ENCODE measurements at regions not wholly inside any gene's neighbourhood (a gene's known extent, or its start where the extent isn't known, plus 50 kb on each side); places are given as distances from the start of the nearest gene placed in this dataset.

DNA sequence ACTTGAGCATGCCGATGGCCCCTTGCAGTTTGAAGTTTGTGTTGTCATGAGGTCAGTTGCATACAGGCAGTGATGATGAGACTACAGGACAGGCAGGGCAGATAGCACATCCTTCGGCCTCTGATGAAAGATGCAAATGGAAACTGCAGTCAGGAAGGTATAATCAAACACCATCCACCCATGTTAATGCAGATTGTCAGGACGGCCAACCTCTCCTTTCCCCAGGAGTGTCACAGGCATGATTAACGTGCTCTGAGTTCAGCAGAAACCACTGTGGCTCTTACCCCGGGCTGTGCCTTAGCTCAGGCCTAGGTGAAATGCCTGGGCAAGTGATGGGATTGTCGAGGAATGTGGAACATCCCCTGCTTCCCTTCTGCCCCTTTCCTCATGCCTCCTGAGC is 893.5 kb upstream of the RBFOX1 start:
- DNase-seq (ENCODE audit: low spot score) (no peak), FAIRE-seq (peak; percentile 23)

DNA sequence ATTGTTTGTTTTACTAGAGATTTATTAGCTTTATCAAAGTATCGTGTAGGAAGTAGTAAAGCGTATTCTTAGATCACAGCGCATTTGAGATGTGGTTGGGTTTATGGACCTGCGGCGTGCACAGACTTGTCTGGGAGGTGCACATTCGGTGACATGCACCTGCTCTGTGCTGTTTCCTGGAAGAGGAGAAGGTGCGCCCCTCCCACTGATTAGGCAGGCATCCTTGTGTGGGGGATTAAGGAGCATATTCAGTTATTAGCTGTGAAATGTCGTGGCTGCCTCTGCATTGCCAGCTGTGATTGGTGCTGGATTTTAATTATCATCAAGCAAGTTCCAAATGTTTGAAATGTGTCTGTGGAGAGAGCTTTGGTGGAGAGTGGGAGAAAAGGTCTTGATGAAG is 903.8 kb upstream of the RBFOX1 start:
- FAIRE-seq (no peak), DNase-seq (ENCODE audit: low spot score) (no peak)

DNA sequence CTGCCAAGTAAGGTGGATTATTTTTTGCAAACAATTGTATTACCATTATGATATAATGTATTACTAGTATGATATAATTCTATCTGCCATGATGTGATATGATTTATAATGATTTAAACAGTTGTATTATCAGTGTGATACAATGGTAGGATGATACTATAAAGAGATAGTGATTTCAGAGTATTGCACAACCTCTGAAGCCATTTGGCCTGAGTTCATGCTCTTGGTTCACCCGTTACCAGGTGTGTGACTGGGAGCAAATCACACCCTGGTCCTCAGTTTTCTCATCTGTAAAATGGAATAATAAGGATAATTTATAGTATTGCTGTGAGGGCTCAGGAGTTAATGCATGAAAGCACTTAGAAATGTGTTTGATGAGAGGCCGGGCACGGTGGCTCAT is 905.0 kb upstream of the RBFOX1 start:
- DNase-seq (ENCODE audit: low spot score) (no peak), FAIRE-seq (no peak)

DNA sequence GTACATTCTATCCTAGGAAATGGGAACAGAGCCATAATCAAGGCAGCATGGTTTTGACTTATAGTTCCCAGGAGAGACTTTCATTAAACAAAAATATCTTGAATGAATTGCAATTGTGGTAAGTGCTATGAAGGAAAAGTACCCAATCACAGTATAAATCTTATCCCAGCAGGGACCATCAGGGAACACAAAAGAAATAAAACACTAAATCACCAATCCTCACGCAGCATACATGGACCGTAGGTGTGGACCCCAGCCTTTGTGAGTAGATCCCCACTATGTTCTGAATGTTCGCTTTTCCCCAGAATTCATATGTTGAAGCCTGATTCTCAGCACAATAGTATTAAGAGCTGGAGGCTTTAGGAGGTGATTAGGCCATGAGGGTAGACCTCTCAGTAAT is 925.0 kb upstream of the RBFOX1 start:
- FAIRE-seq (no peak), DNase-seq (ENCODE audit: low spot score) (no peak)

DNA sequence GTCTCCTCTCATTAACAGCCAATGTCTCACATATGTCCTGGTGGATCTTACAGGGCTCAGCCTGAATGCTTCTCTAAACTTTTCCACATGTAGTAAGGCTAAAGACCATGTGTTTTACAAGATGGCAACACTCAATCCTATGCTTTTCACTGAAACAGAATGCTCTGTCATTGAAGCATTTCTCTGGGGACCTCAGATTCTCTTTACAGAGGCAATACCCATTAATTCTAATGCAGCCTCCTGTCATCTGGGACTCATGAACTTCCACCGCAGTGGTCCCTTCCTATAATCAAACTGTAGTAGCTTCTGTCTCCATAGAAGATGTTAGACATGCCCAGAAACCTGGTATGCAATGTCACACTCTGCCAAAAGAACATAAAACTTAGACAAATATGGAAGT is 926.6 kb upstream of the RBFOX1 start:
- FAIRE-seq (no peak), DNase-seq (ENCODE audit: low spot score) (no peak)

DNA sequence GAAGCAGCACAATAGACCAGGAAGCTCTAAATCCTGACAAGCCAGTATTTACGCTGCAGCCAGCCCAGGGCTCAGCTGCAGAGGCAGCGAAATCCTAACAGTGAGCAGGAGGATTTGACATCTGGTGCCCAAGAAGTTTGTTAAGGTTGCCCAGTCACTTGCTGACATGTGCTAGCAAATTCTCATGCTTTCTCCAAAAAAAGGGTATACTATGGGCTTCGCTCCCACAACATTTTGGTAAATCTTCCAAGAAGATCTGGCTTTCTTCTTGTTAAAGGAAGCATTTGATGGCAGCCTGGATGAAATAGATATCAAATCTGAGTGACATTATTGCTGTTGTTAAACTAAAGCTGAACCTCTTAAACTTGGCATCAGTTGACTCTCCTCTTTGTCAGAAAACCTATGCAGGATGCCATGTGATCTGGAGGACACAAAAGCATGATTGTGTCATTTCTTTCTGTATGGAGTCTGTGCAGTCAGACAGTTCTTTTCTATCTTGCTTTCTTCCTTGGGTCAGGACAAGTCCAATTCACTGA is 949.7 kb upstream of the RBFOX1 start:
- no peak for DNase-seq (ENCODE audit: low spot score)
- FAIRE-seq = no peak

DNA sequence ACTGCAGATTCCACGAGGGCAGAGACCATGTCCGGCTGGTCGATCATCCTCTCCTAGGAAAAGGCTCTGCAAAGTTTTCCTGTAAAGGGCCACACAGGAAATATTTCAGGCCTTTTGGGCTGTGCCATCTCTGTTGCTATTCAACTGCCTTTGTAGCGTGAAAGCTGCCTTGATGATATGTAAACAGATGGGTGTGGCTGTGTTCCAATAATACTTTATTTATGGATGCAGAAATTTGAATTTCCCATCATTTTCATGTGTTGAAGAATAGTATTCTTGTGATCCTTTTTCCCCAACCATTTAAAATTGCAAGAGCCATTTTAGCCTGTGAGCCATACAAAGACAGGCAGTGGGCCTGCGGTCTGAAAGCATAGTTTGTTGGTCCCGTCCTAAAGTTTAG is 950.7 kb upstream of the RBFOX1 start:
- no peak for DNase-seq (ENCODE audit: low spot score)
- FAIRE-seq = no peak

DNA sequence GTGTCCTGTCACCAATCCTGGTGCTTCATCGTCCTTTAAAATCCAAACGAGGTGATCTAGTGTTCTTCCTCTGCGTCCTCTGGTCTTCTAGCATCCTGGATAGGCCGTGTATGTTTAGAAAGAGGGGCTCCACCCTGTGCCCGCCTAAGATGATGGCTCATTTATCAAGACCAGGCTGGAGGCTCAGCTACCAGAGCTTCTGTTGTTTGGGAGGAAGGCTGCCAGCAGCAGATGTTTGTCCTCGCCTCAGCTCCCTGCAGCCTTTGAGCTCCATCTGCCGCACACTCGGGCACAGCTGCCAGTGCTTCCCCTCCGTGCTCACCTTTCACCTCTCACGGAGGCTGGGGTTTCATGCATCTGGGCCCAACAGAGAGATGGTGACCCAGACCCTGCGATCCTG is 954.7 kb upstream of the RBFOX1 start:
- DNase-seq (ENCODE audit: low spot score) (no peak), FAIRE-seq (no peak)

DNA sequence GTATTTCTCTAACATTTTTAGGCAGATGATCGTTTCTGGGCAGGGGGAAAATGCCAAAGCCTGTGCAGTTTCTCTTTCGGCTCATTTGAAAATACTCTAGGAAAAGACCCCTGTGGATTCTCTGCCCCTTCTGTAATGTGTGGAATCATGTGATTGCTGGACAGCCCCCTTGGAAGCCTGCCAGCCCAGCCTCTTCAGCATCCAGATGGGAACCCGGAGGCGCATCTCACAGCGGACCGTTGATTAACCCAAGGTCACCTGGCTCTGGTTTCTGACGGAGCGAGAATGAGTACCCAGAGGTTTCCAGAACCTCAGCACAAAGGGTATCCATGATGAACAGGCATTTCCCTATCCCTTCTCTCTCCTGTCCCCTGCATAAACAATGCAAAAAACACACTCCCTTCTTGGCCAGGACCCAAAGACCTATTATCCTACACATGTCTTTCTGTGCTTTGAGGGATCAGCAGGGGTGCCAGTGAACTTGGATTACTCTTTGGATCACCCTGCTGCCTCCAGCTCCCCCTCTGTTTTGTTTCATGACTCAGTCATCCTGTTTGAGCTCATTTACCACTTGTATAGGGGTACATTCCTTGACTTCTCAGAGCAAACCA is 957.1 kb upstream of the RBFOX1 start:
- no peak for FAIRE-seq

DNA sequence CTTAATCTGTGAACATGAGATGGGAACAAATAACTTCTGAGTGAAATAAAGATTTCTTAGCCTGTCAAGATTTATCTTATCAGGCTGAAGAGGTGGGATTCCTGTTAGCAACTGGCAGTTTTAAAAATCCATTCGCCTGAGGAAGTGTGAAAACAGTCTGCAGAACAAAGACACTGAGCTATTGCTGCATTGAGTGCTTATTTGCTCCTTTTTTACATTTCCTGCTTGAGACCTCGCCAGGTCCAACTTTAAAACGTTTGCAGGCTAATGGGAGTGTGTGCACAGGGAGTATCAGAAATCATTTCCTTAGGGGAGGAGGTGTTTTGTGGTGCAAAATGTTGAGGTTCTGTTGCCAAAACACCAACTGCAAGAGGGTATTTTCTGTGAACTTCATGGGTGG is 957.8 kb upstream of the RBFOX1 start:
- FAIRE-seq = no peak

More for the DNA sequence above, 957.1 kb upstream of the RBFOX1 start:
- DNase-seq (ENCODE audit: low spot score) = no peak

DNA sequence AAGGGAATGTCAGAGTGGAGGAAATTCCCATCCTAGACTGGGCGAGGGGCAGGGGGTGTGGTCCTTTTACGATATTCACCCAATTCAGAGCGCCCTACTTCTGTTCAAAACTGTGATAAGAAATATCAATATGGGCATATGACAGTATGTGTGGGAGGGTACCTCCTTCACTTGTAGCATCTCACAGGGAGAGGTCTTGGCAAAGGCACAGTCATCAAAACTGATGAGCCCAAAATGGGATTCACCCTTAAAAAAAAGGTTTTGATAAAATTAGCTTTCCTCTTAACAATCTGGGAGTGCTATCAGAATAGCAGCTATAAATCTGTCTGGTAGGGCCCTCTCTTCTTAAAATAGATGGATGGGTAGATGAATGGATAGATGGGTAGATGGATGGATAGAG is 967.8 kb upstream of the RBFOX1 start:
- no peak for FAIRE-seq
- no peak for DNase-seq (ENCODE audit: low spot score)

More for the DNA sequence above, 957.8 kb upstream of the RBFOX1 start:
- DNase-seq (ENCODE audit: low spot score) = no peak

DNA sequence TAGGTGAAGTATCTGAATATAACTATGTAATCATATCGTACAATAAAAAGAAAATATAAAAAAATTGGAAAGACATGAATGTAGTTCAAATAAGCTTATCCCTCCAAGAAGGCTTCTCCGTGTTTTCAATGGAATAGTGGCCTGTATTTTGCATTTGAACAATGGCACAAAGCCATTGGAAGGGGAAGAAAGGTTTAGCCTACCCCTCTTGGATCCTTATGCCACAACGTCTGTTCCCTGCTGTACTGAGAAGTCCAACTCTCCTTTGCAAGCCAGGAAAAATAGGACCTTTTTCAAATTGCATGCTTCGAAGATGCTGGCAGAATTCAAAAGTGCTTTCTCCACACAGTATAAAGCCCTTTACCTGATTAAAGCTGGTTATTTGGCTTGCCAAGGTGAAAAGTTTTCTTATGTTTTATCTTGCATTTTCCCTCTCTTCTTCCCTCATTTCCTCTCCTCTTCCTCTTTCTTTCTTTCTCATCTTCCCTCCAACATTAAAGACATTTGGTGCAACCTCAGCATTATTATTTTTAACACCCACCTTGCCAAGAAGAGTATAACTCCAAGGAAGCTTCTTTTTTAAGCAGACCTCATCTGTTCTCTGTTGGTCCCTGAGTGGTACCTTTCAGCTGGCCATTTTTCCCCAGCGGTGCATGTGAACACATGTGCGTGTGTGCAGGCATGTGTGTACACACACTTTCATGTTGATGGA is 968.6 kb upstream of the RBFOX1 start:
- FAIRE-seq (no peak), DNase-seq (ENCODE audit: low spot score) (no peak)

DNA sequence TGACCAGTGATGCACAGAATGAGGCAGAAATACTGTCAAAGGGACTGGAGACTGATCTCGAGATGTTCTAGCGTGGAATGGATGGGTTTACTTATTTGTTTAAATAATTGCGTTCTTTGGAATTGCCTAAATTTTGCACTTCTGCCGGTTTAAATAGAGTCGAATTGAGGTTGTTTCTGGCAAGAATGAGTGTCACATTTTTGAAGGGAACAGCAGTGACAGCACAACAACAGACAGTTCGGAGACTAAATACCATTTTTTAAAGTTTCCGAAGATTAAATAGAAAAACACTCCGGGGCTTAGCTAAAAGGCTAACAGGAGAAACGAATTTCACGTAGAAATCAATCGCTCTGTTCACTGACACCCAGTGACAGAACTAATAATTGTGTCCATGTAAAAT is 969.2 kb upstream of the RBFOX1 start:
- DNase-seq (ENCODE audit: low spot score) = no peak
- no peak for FAIRE-seq

DNA sequence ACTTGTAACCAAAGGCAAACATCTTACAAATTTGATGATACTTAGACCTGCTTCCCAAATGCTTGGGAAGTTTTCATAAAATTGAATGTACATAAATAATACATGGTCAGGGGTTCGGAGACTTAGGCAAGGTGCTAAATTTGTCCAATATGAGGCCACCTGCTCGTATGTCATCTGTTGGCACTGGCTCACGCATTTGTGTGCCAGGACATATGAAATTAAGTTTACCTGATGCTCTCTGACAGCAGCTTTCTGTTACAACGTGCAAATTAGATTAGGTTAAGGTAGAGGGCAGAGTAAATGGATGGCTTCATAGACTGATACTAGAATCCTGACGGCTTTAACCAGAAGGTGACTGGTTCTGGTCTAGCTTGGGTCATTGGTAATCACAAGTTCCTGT is 970.3 kb upstream of the RBFOX1 start:
- no peak for DNase-seq (ENCODE audit: low spot score)
- FAIRE-seq = no peak

DNA sequence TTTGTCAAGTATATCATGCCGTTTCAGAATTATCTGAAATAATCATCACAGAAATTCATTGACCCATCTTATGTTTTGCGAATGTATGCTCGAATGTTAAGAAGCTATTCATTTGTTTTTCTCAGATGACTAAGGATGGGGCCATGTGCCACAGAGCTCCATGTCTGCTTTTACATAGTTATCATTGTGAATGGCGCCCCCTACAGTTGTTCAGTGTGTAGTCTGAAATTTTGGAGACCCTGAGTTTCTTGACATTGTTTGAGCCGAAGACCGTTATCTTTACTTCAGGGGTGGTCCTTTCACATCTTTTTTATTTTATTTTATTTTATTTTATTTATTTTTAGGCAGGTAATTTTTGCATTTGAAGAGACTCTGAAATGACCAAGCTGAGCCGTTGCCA is 972.0 kb upstream of the RBFOX1 start:
- DNase-seq (ENCODE audit: low spot score) (no peak), FAIRE-seq (no peak)

DNA sequence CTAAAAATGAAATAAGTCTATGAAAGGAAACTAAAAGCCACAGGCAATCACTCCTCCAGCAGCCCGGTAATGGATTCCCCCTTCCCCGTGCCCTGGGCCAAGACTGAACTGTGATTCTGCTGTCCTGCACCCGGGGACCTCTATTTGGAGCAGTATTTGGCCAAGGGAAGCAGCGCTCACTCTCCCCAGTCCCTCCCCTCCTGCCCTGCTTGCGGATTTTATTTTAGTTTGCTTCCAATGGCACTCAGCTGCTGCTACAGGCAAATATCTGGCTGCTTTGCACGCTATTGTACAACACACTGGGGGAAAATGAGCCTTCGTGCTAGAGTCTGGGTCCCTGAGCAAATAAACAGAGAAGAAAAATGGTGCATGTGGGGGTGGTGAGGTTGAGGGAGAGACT is 975.7 kb upstream of the RBFOX1 start:
- no peak for FAIRE-seq
- DNase-seq (ENCODE audit: low spot score) = no peak

DNA sequence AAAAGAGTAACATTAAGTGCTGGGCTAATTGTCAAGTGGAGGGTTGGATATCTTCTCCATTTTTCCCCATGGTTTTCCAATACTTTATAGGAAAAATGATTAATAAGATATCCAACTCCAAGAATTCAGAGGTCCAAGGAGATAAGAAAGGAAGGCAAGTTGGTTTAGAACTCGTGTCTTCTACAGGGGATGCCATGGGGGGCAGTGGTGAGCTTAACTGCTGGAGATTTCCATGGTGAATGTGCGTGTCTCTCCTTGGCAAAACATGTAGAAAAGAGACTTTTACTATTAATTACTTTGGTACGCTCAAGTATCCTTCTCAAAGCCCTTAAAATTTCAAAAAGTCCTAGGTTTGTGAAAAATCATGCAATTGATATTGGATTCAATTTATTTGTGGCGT is 982.9 kb upstream of the RBFOX1 start:
- FAIRE-seq (no peak), DNase-seq (ENCODE audit: low spot score) (no peak)

DNA sequence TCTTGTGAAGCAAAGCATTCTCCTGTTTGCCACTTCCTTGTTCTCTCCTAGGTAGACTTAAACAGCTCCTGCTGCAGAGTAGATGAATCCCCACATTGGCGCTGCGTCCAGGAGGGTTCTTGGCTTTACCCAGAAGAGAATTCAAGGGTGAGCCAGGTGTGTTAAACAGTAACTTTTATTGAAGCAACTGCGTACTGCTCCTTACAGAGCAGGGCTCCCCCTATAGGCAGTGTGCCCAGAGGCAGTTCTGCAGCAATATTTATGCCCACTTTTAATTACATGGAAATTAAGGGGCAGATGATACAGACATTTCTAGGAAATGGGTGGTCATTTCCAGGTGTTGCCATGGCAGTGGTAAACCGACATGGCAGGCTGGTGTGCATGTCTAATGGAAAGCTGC is 987.6 kb upstream of the RBFOX1 start:
- DNase-seq (ENCODE audit: low spot score) = no peak
- FAIRE-seq = no peak

DNA sequence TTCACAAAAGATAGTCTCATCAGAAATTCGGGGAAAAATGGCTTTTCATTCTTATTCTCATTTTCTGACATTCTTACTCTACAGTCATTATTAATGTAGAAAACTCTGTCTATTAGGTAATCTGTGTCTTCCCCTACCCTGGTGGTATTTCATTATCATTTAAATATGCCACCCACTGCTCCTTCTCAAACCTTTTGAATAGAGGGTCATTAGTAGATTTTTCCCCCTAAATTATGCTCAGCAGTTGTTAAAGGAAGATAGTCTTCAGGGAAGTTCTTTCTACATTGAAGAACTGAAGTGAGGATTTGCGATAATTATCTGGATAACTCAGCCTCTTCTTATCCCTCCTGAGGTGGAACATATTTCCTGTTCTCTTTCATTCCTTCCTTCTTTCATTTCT is 989.5 kb upstream of the RBFOX1 start:
- FAIRE-seq (no peak), DNase-seq (ENCODE audit: low spot score) (no peak)

DNA sequence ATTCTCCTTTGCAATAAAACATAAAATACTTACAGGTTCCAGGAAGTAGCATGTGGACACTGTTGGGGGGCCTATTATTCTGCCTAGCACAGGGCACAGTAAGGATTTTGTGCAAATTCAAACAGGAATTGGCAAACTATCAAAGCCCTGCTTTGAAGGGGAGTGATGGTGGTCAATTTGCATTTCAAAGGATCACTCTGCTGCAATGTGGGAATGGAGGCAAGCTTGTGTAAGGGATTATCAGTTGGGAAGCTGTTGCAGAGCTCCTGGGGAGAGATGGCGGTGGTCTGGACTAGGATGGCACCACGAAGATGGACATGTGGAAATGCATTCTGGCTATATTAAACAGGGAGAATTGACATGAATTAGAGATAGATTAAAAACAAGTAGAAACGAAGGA is 990.7 kb upstream of the RBFOX1 start:
- DNase-seq (ENCODE audit: low spot score) (no peak), FAIRE-seq (no peak)

DNA sequence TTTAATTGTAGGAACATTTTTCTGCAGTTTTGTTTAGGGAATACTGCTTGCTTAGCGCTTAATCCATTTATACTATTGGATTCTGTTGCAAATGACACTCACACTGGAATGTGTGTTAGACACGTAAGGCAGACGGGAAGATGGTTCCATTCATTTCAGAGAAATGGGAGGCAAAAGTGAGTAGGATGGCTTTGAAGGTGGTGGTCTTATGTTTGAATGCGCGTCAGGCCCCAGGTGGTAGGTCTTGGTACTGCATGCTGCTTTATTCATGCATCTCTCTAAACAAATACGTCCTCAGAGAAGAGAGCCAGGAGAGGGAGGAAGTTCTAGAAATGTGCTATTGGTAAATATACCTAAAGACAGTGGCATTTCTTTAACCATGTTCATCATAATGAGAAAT is 997.6 kb upstream of the RBFOX1 start:
- DNase-seq (ENCODE audit: low spot score) = peak; percentile 31

DNA sequence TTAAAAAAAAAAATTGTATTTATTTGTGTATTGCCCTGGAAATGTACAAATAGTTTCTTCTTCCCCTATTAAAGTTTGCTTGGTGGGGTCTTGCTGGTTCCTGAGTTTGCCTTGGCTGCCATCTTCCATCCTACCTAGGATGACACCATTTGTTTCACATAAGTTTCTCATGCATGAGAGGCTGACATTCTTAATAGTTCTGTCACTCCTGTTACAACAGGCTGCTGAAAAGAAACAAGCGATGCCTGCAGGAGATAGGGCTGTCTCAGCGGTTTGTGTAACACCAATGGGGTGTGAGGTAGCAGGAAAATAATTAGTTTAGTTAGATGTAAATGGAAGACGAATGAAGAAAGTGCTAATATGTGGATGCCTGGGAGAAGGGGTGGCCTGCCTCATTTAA is 1000.9 kb upstream of the RBFOX1 start:
- FAIRE-seq = no peak
- DNase-seq (ENCODE audit: low spot score) = no peak

More for the DNA sequence above, 997.6 kb upstream of the RBFOX1 start:
- FAIRE-seq = no peak

DNA sequence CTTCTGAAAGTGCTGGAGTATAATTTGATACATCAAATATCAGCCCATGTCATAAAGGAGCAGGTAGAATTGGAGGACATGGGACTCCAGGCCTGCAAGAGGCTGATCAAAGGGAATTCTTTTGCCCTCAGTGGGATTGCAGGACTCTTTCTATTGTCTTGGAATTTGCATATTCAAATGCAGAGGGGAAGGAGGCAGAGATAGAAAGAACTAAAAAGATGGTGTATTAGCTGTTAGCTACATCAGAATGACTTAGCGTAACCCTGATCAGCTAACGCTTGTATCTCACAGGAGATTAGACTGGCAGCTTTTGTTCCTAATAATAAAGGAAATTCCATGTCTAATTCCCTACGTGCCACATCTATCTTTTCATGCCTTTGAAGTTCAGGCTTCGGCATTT is 1014.7 kb upstream of the RBFOX1 start:
- FAIRE-seq = no peak

More for the DNA sequence above, 1014.7 kb upstream of the RBFOX1 start:
- DNase-seq (ENCODE audit: low spot score) = no peak
